Mammary epithelial cell (primary cell): ENCODE measurements at regions not wholly inside any gene's neighbourhood (a gene's known extent, or its start where the extent isn't known, plus 50 kb on each side); places are given as distances from the start of the nearest gene placed in this dataset.

Experiments used
- EZH2 ChIP-seq: IDR thresholded peaks from 2 replicates; pipeline ENCODE4 v1.6.1; 2012; ENCODE audit warnings: low read length, inconsistent platforms, borderline replicate concordance
- TF ChIP-seq, protein P1 (sequence below), 2 donors: IDR thresholded peaks in 1 of 2; conservative IDR thresholded peaks in 1 of 2; 2 replicates each; pipeline ENCODE4 v1.5.1; 2011 to 2012; ENCODE audit warnings: inconsistent platforms in 2 of 2, low read length in 2 of 2, mild to moderate bottlenecking in 2 of 2, control low read depth in 1 of 2, low read depth in 1 of 2; ENCODE audit not compliant: insufficient read depth in 1 of 2; ENCODE audit errors: extremely low read depth in 1 of 2

DNA sequence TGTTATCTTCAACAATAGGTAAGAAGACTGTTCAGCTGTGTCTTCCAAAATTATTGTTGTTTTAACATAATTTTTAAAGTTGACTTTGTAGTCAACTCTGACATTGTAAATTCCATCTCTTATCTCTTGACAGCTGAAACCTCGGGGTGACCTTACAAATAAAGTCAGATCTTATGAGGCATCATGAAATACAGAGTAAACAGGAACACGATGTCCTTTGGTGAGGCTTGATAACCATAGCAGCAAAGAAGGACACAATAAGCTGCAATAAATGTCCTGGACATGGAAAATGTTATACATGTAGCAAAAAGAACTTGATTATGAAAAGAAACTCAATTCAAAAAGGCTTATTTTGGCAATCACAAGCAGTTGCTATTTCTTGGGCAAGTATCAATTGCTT, 618.9 kb upstream of the SLC39A10 start:
- TF ChIP-seq, protein P1, sequence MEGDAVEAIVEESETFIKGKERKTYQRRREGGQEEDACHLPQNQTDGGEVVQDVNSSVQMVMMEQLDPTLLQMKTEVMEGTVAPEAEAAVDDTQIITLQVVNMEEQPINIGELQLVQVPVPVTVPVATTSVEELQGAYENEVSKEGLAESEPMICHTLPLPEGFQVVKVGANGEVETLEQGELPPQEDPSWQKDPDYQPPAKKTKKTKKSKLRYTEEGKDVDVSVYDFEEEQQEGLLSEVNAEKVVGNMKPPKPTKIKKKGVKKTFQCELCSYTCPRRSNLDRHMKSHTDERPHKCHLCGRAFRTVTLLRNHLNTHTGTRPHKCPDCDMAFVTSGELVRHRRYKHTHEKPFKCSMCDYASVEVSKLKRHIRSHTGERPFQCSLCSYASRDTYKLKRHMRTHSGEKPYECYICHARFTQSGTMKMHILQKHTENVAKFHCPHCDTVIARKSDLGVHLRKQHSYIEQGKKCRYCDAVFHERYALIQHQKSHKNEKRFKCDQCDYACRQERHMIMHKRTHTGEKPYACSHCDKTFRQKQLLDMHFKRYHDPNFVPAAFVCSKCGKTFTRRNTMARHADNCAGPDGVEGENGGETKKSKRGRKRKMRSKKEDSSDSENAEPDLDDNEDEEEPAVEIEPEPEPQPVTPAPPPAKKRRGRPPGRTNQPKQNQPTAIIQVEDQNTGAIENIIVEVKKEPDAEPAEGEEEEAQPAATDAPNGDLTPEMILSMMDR (conservative IDR thresholded peaks at IDR 0.05 in 1 of 2, IDR thresholded peaks at IDR 0.05 in 1 of 2; ENCODE audit: extremely low read depth in 1 of 2, insufficient read depth in 1 of 2, low read depth in 1 of 2, low read length in 2 of 2), result no peak
- TF ChIP-seq EZH2, result no peak
